Activated CD4-positive, CD25-positive, alpha-beta regulatory T cell (primary cell): ENCODE measurements at regions not wholly inside any gene's neighbourhood (a gene's known extent, or its start where the extent isn't known, plus 50 kb on each side); places are given as distances from the start of the nearest gene placed in this dataset.
"Not testable (repeated sequence)": the region's sequence is repeated elsewhere in the genome, so short reads cannot be mapped to it uniquely, and the experiment has no call there.

Source experiments
- DNase-seq, 4 experiments: peaks; one replicate each; lab custom pipeline; 2025; lab: John Stamatoyannopoulos, UW

DNA sequence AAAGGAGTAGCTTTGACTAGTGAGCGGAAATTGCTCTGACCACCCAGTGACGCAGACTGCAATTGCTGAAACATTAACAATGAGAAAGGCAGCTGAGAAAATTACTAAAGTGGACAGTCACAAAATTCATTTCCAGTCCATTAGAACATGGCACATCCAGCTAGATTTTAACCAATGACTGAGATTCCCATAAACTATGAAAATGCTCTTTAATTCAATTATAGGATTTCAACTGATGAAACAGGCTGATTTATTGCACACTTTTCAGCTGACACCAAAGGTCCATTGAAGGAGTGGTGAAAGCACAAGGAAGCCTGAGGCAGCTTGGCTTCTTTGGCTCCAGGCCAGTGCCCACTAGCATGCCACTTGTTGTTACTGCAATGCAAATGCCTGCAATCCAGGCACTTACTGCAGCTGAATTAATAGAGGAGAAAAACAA lies 933.4 kb downstream of the SLITRK6 start:
- no peak for DNase-seq

GRCh38 chr13:84864341-84864740 lies 934.9 kb downstream of the SLITRK6 start:
- DNase-seq: no peak

- DNase-seq: no peak
Measured at GRCh38 chr13:84847107-84847506, 952.1 kb downstream of the SLITRK6 start.

GRCh38 chr13:84845907-84846619 lies 953.2 kb downstream of the SLITRK6 start:
- DNase-seq: no peak

- DNase-seq: no peak
Measured at GRCh38 chr13:84844473-84844872, 954.7 kb downstream of the SLITRK6 start.

DNA sequence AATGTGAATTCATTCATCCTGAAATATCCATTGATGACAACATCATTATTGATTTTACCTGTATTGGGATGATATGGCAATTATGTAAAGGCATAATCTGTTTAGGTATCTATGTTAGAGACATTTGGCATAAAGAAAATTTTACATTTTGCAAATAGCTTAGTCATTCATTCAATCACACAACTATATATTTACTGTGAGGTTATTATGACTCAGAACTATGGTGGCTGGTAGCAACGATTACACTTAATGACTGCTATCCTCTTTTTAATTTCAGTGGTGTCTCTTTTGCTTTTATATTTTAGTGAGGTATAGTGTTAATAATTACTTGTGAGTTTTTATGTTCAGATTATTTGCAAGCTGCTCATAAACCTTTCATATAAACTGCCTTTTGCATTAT lies 955.9 kb downstream of the SLITRK6 start:
- DNase-seq: no peak

- no peak for DNase-seq
Measured at GRCh38 chr13:84834201-84834600, 951.9 kb upstream of the SLITRK1 start.

DNA sequence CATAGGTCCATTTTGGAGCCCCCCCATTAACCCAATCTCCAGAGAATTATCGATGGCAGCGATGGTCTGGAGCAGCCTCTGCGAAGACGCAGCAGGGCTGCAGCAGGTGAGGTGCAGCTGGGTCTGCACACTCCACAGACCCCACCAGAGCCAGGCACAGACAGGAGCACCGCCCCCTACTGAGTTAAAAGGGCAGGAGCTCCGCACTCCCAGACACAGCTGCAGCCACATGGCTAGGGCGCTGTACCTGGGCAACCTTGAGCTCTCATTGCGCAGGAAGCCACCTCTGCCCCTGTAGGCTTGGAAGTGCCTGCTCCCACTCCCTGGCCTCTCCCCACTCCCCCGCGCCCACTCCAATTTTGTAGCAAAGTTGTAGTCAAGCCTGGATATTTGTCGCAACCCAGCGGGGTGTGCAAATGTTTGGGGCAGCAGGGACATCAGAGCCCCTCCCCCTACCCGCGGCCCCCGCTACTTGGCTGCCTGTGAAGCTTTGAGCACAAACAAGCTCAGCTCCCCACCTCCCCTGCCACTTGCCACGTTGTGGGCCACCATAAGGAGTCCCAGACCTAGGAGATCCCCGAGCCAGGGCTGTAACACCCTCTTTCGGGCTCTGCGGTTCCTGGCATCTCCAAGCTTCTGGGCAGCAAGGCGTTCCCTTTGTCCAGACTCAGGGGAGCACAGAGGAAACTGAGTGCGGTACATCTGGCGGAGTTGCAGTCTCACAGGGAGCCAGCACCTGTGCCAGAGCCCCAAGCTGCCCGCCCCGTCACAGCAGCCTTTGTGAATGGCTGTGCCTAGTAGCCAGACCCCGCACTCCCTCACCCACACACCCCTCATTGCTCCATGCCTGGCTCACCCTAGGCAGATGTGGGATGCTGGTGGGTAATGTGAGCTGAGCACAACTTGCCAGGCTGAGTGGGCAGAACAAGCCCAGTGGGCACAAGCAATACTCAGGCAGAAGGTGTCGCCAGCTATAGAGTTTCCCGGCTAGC lies 949.7 kb upstream of the SLITRK1 start:
- no peak for DNase-seq

GRCh38 chr13:84823528-84823927 lies 941.3 kb upstream of the SLITRK1 start:
- no peak for DNase-seq

DNA sequence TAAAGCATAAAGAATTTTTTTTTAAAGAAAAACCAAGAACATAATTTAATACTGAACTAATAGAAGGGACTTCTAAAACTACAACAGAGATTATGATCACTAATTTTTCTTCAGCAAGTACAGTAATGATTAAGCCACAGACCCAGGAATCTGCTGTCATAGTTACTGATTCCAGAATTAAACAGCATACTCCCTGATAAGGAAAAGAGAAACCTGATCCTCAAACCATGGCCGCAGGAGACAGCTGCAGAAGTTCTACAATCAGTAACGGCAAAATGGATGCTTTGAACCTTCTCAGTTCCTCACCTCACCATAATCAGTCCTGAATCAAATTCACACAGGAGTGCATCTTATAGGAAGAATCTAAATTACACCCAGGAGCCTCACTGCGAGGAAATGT lies 939.0 kb upstream of the SLITRK1 start:
- no peak for DNase-seq

DNA sequence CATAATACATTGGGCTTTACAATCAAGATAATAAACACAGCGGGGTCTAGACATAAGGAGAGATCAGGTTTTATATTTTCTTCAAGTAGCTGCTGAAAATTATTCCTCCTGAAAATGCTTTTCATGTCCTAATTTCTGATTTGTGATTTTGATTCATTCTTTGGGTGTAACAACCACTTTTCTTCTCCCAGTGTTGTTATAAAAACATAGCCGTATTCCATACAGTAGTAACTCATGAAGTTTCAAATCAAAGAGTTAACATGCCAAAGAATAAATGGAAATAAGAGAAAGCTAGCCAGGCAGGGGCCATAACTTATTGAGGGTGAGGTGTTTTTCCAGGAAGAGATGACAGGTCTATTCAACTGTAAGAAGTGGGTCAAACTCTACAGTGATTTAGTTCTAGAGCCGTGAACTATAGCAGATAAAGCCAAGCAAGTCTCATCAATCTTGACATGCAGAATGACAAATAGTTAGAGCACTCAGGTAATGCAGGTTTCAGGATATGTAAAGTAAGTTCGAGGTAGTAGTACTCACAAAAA lies 934.4 kb upstream of the SLITRK1 start:
- no peak for DNase-seq

- no peak for DNase-seq
Measured at GRCh38 chr13:84812789-84813188, 930.5 kb upstream of the SLITRK1 start.

DNA sequence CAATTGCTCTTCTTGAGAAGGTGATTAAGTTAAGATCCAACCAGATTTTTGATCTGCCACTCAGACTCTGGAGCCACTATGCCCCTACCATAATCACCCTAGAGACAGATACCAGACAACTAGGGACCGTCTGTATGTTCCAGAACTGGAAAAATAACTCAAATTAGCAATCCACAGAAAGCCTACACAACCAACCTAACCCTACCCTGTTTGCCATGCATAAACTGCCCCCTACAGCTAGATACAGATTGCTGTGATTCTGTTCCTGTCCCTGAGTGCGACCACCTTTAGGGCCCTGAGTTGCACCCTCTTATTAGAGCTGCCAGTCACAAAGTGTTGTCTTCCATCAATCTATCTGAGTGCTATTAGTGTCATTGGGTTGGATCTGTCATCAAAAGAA lies 929.8 kb upstream of the SLITRK1 start:
- no peak for DNase-seq

DNA sequence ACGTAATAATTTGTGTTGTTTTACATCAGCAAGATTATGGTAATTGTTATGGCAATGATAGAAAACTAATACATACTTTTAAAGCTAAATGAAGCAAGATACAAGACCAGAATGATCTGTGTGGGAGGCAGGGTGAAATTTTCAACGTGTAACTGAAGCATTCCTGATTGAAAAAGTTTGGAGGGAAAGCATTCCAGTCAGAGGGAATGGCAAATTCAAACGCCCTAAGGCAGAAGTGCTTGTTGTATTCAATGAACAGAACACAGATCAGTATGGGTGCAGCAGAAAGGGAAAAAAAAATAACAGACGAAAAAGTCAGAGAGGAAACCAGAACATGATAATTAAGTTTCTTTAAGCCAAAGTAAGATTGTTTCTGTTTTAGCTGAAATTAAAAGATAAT lies 928.5 kb upstream of the SLITRK1 start:
- DNase-seq: no peak

- no peak for DNase-seq
Measured at GRCh38 chr13:84802073-84802472, 919.8 kb upstream of the SLITRK1 start.

DNA sequence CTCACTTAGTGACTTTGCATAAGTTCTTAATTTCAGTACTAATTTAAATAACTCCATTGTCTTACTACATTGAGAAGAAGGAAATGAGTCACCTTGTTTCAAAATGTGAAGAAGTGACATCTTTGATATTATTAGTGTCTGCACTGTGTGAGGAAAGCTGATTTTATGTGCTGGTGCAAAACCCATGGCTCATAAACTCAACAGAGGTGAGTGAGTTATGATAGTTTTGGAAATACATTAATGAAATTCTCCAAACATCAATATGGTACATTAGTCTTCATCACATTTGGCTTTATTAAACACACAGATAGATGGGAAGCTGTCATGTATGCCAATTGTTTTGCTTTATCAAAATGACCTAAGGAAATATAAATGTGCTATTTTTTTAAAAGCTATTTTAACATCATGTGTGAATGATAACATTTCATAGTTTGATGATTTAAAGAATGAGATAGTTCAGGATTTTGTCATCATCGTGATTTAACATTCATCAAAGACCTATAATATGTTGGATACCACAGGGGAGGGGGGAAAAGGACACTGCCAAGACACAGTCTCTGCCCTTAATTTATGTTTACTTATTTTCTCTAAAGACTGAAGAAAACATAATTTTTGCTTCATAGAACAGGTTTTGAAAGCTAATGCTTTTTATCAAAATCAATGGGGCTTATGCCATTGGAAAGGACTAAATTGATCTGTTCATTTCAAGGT lies 902.3 kb upstream of the SLITRK1 start:
- DNase-seq: no peak

DNA sequence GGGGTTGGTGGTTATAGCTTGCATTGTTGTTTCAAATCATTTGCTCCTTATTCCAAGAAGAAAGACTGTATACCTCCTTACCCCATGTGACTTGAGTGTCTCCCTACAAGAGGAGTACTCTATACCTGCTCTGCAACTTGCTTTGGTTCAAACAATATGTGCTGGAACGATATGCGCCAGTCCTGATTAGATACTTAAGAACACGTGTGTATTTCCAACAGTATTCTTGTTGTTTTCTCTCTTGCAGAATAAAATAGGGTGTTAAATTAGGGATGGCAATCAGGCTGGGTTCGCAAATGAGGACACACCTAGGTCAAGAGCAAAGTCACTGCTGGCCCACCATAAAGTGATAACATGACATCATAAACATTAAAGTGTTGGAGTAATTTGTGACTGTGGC lies 895.0 kb upstream of the SLITRK1 start:
- no peak for DNase-seq

DNA sequence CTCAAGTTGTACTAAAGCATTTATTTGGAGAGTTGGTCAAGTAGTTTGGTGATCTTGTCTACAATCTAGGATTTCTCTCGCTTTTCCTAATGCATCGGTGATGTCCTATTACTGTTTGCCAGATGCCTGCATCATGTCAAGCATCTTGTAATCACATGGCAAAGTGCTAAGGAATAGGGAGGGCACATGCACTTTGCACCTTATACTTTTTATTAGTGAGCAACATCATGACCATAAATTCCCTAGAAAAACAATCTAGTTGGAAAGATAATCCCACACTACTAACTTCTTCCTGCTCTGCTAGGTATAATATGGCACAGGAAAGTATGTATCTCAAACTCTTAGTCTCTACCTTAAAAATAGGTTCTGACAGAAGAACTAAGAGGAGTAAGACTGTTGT lies 894.3 kb upstream of the SLITRK1 start:
- no peak for DNase-seq

DNA sequence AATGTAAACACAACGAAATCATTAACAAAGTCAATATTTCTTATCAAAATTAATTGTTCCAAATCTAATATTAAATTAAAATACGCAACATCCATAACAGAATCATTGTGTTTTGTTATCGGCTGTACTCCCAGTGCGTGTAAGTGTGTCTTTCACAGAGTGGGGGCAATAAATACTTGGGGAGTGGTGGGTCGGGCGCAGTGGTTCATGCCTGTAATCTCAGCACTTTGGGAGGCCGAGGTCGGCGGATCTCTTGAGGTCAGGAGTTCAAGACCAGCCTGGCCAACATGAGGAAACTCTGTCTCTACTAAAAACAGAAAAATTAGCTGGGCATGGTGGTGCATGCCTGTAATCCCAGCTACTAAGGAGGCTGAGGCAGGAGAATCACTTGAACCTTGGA lies 893.6 kb upstream of the SLITRK1 start:
- not testable (repeated sequence) for DNase-seq

GRCh38 chr13:84774111-84774510 lies 891.8 kb upstream of the SLITRK1 start:
- no peak for DNase-seq

- DNase-seq: no peak
Measured at GRCh38 chr13:84760956-84761355, 878.7 kb upstream of the SLITRK1 start.

GRCh38 chr13:84749126-84749525 lies 866.9 kb upstream of the SLITRK1 start:
- no peak for DNase-seq
